ENCODE measurements at regions not wholly inside any gene's neighbourhood (a gene's known extent, or its start where the extent isn't known, plus 50 kb on each side); places are given as distances from the start of the nearest gene placed in this dataset.

DNA sequence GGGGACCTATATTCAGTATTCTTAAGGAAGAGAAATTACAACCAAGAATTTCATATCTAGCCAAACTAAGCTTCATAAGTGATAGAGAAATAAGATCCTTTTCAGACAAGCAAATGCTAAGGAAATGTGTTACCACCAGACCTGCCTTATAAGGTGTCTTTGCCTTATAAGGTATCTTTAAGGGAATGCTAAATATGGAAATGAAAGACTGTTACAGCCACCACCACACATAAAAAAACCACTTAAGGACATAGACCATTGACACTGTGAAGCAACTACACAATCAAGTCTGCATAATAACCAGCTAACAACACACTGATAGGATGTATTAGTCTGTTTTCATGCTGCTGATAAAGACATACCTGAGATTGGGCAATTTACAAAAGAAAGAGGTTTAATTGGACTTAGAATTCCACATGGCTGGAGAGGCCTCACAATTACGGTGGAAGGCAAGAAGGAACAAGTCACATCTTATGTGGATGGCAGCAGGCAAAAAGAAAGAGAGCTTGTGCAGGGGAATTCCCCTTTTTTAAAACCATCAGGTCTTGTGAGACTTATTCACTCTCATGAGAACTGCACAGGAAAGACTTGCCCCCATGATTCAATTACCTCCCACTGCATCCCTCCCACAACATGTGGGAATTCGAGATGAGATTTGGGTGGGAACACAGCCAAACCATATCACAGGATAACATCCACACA, 119.2 kb upstream of the LAMA2 start:
- Histone ChIP-seq H3K27ac (no peak overlapping the region), H3K36me3 (ENCODE audit: low read depth) (no peaks in the 10 kb centered on the region), H3K9me3 (ENCODE audit: low read depth) (no peaks in the 10 kb centered on the region), H2AFZ (no peak overlapping the region), H3K4me2 (ENCODE audit: unreplicated experiment) (no peak overlapping the region), H3K9me2 (ENCODE audit: insufficient read depth) (no peaks in the 10 kb centered on the region), H4K20me1 (ENCODE audit: insufficient read depth) (no peaks in the 10 kb centered on the region), H3K4me3 (no peak overlapping the region), H3K79me2 (ENCODE audit: insufficient read depth) (no peaks in the 10 kb centered on the region), H3K9ac (no peak overlapping the region), H3K27me3 (replicated peaks; ENCODE audit: insufficient read depth) (0 out of 2 replicates have a peak, but pooled peaks cover 3% of the 10 kb centered on the region), H3K4me1 (ENCODE audit: insufficient read depth) (no peaks in the 10 kb centered on the region), H3F3A (ENCODE audit: insufficient read depth) (no peaks in the 10 kb centered on the region)
- 55 to 58% methylated on average over 2 of the region's 2 CpGs for WGBS, 2 experiments (ENCODE audit: low coverage in 1 of 2, low lambda C conversion rate in 2 of 2, missing lambda C conversion rate in 2 of 2)
- no peak for DNase-seq
- no peak for TF ChIP-seq EZH2phosphoT487 (IDR thresholded peaks at IDR 0.05; ENCODE audit: insufficient read depth, low read depth)
- TF ChIP-seq EZH2 (IDR thresholded peaks at IDR 0.05; ENCODE audit: insufficient read depth, poor library complexity, severe bottlenecking), result no peak
- in situ Hi-C loops (cut with MboI), result no loop called here

- Histone ChIP-seq H3K36me3 (ENCODE audit: low read depth) (no peaks in the 10 kb centered on the region), H2AFZ (no peak overlapping the region), H3K4me3 (no peak overlapping the region), H3K9me3 (ENCODE audit: low read depth) (no peaks in the 10 kb centered on the region), H3K4me2 (ENCODE audit: unreplicated experiment) (no peak overlapping the region), H3K27me3 (replicated peaks; ENCODE audit: insufficient read depth) (0 out of 2 replicates have a peak, but pooled peaks cover 3% of the 10 kb centered on the region), H3F3A (ENCODE audit: insufficient read depth) (no peaks in the 10 kb centered on the region; the same call in 1 of the 2 replicates), H3K27ac (no peak overlapping the region), H3K79me2 (ENCODE audit: insufficient read depth) (no peaks in the 10 kb centered on the region), H4K20me1 (ENCODE audit: insufficient read depth) (no peaks in the 10 kb centered on the region), H3K9ac (no peak overlapping the region), H3K9me2 (ENCODE audit: insufficient read depth) (no peaks in the 10 kb centered on the region), H3K4me1 (ENCODE audit: insufficient read depth) (0 out of 2 replicates have a peak, but pooled peaks cover 7% of the 10 kb centered on the region)
- 77 to 90% methylated on average over 3 of the region's 3 CpGs for WGBS, 2 experiments (ENCODE audit: low coverage in 1 of 2, low lambda C conversion rate in 2 of 2, missing lambda C conversion rate in 2 of 2)
- DNase-seq, result no peak
- in situ Hi-C loops (cut with MboI), result no loop called here
- TF ChIP-seq EZH2phosphoT487 (IDR thresholded peaks at IDR 0.05; ENCODE audit: insufficient read depth, low read depth) (no peak), EZH2 (IDR thresholded peaks at IDR 0.05; ENCODE audit: insufficient read depth, poor library complexity, severe bottlenecking) (no peak)
Observed at GRCh38 chr6:128759901-128760300, 123.0 kb upstream of the LAMA2 start.

DNA sequence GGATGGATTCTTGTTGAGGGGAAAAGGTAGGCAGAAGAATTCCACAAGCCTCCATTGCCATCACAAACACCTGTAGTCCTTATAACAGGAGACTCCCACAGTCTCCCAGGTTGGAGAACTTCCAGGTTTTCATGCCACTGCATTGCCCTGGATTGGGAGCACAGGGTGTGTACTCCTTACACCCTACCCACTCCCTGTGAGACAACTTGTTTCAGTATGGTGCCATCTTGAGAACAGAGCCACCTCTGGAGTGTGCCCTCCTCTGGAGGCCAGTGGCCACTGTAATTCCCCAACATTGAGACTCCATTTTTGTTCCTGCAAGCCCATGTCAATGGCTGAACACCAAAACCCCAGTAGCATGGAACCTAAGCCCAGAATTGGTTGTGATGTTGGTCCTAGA, 123.5 kb upstream of the LAMA2 start:
- H3K27me3 ChIP-seq (replicated peaks; ENCODE audit: insufficient read depth), result 0 out of 2 replicates have a peak, but pooled peaks cover 3% of the 10 kb centered on the region
- no peak overlapping the region for H3K9ac ChIP-seq
- no peak overlapping the region for H3K4me2 ChIP-seq (ENCODE audit: unreplicated experiment)
- H3K79me2 ChIP-seq (ENCODE audit: insufficient read depth), result no peaks in the 10 kb centered on the region
- no peak for DNase-seq
- in situ Hi-C loops (cut with MboI), result no loop called here
- no peak overlapping the region for H3K27ac ChIP-seq
- TF ChIP-seq EZH2phosphoT487 (IDR thresholded peaks at IDR 0.05; ENCODE audit: insufficient read depth, low read depth) (no peak), EZH2 (IDR thresholded peaks at IDR 0.05; ENCODE audit: insufficient read depth, poor library complexity, severe bottlenecking) (no peak)
- no peak overlapping the region for H2AFZ ChIP-seq
- no peaks in the 10 kb centered on the region for H3K9me3 ChIP-seq (ENCODE audit: low read depth)
- no peaks in the 10 kb centered on the region; the same call in 1 of the 2 replicates for H3F3A ChIP-seq (ENCODE audit: insufficient read depth)
- H3K4me1 ChIP-seq (ENCODE audit: insufficient read depth), result 0 out of 2 replicates have a peak, but pooled peaks cover 7% of the 10 kb centered on the region
- H4K20me1 ChIP-seq (ENCODE audit: insufficient read depth), result no peaks in the 10 kb centered on the region
- H3K9me2 ChIP-seq (ENCODE audit: insufficient read depth), result no peaks in the 10 kb centered on the region
- H3K4me3 ChIP-seq, result no peak overlapping the region
- H3K36me3 ChIP-seq (ENCODE audit: low read depth), result no peaks in the 10 kb centered on the region

DNA sequence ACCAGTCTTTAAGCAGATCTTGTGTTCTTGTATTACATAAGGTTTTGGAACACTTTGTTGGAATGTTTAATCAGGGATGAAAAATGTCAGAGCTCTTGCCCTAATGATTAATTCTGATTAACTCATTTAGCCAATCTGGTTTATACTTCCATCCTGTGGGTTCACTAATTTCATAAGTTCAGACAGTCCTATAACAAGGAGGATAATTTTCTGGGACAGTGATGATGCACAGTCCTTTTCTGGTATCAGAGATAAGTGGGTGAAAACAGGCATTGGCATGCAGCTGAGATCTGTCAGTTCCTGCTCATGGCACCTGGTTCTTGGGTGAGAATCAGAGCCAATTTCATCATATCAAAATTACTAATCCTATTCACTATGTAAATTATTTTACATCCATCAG, 125.0 kb upstream of the LAMA2 start:
- DNase-seq, result no peak
- in situ Hi-C loops (cut with MboI), result no loop called here

More for the DNA sequence above, 125.0 kb upstream of the LAMA2 start:
- Histone ChIP-seq H3K79me2 (ENCODE audit: insufficient read depth) (no peaks in the 10 kb centered on the region), H4K20me1 (ENCODE audit: insufficient read depth) (no peaks in the 10 kb centered on the region), H3K27me3 (replicated peaks; ENCODE audit: insufficient read depth) (0 out of 2 replicates have a peak, but pooled peaks cover 3% of the 10 kb centered on the region), H3F3A (ENCODE audit: insufficient read depth) (no peaks in the 10 kb centered on the region; the same call in 1 of the 2 replicates), H3K9me2 (ENCODE audit: insufficient read depth) (no peaks in the 10 kb centered on the region), H3K9ac (no peak overlapping the region), H2AFZ (no peak overlapping the region), H3K9me3 (ENCODE audit: low read depth) (no peaks in the 10 kb centered on the region), H3K4me2 (ENCODE audit: unreplicated experiment) (no peak overlapping the region), H3K27ac (no peak overlapping the region), H3K36me3 (ENCODE audit: low read depth) (no peaks in the 10 kb centered on the region), H3K4me3 (no peak overlapping the region), H3K4me1 (ENCODE audit: insufficient read depth) (0 out of 2 replicates have a peak, but pooled peaks cover 7% of the 10 kb centered on the region)
- TF ChIP-seq EZH2 (IDR thresholded peaks at IDR 0.05; ENCODE audit: insufficient read depth, poor library complexity, severe bottlenecking) (no peak), EZH2phosphoT487 (IDR thresholded peaks at IDR 0.05; ENCODE audit: insufficient read depth, low read depth) (no peak)

Measured in GM23248 (cell line).